ENCODE measurements at regions not wholly inside any gene's neighbourhood (a gene's known extent, or its start where the extent isn't known, plus 50 kb on each side); places are given as distances from the start of the nearest gene placed in this dataset.
"Not testable (repeated sequence)": the region's sequence is repeated elsewhere in the genome, so short reads cannot be mapped to it uniquely, and the experiment has no call there.

- no peak for DNase-seq (ENCODE audit: low read depth in 2 of 2)
Observed at GRCh38 chr10:64316416-64316815, 795.2 kb downstream of the REEP3 start.

- DNase-seq (ENCODE audit: low read depth in 2 of 2): no peak
Observed at GRCh38 chr10:64316833-64317232, 795.6 kb downstream of the REEP3 start.

- no peak for DNase-seq (ENCODE audit: low read depth in 2 of 2)
Observed at GRCh38 chr10:64320448-64320847, 799.2 kb downstream of the REEP3 start.

GRCh38 chr10:64329510-64329909, 808.3 kb downstream of the REEP3 start:
- no peak for DNase-seq (ENCODE audit: low read depth in 2 of 2)

GRCh38 chr10:64332551-64332950, 811.4 kb downstream of the REEP3 start:
- DNase-seq (ENCODE audit: low read depth in 2 of 2): no peak

- no peak for DNase-seq (ENCODE audit: low read depth in 2 of 2)
Observed at GRCh38 chr10:64334084-64334483, 812.9 kb downstream of the REEP3 start.

GRCh38 chr10:64344211-64344610, 823.0 kb downstream of the REEP3 start:
- no peak for DNase-seq (ENCODE audit: low read depth in 2 of 2)

GRCh38 chr10:64345856-64346255, 824.7 kb downstream of the REEP3 start:
- DNase-seq (ENCODE audit: low read depth in 2 of 2): no peak

- DNase-seq (ENCODE audit: low read depth in 2 of 2): no peak
Observed at GRCh38 chr10:64346389-64346788, 825.2 kb downstream of the REEP3 start.

GRCh38 chr10:64350665-64351064, 829.5 kb downstream of the REEP3 start:
- no peak for DNase-seq (ENCODE audit: low read depth in 2 of 2)

GRCh38 chr10:64358907-64359306, 837.7 kb downstream of the REEP3 start:
- DNase-seq (ENCODE audit: low read depth in 2 of 2): no peak

GRCh38 chr10:64360240-64360639, 839.0 kb downstream of the REEP3 start:
- DNase-seq (ENCODE audit: low read depth in 2 of 2): not testable (repeated sequence)

- DNase-seq (ENCODE audit: low read depth in 2 of 2): no peak
Observed at GRCh38 chr10:64363687-64364086, 842.5 kb downstream of the REEP3 start.

- no peak for DNase-seq (ENCODE audit: low read depth in 2 of 2)
Observed at GRCh38 chr10:64365663-64366062, 844.5 kb downstream of the REEP3 start.

- DNase-seq (ENCODE audit: low read depth in 2 of 2): no peak
Observed at GRCh38 chr10:64368298-64368697, 847.1 kb downstream of the REEP3 start.

GRCh38 chr10:64369885-64370773, 848.9 kb downstream of the REEP3 start:
- DNase-seq (ENCODE audit: low read depth in 2 of 2): no peak

GRCh38 chr10:64374346-64374745, 853.1 kb downstream of the REEP3 start:
- DNase-seq (ENCODE audit: low read depth in 2 of 2): no peak

- no peak for DNase-seq (ENCODE audit: low read depth in 2 of 2)
Observed at GRCh38 chr10:64376167-64376566, 855.0 kb downstream of the REEP3 start.

- no peak for DNase-seq (ENCODE audit: low read depth in 2 of 2)
Observed at GRCh38 chr10:64379898-64380297, 858.7 kb downstream of the REEP3 start.

GRCh38 chr10:64385355-64385754, 864.2 kb downstream of the REEP3 start:
- no peak for DNase-seq (ENCODE audit: low read depth in 2 of 2)

GRCh38 chr10:64394744-64395143, 873.5 kb downstream of the REEP3 start:
- DNase-seq (ENCODE audit: low read depth in 2 of 2): no peak

GRCh38 chr10:64396105-64396708, 875.0 kb downstream of the REEP3 start:
- no peak for DNase-seq (ENCODE audit: low read depth in 2 of 2)

- no peak for DNase-seq (ENCODE audit: low read depth in 2 of 2)
Observed at GRCh38 chr10:64397125-64397524, 875.9 kb downstream of the REEP3 start.

Measured in stimulated activated CD8-positive, alpha-beta memory T cell treated with anti-CD3 and anti-CD28 coated beads, Interleukin-7, amount 100 ng/mL, for 1 hour (primary cell).